HT1080 (cell line): ENCODE measurements at regions not wholly inside any gene's neighbourhood (a gene's known extent, or its start where the extent isn't known, plus 50 kb on each side); places are given as distances from the start of the nearest gene placed in this dataset.
"Not testable (repeated sequence)": the region's sequence is repeated elsewhere in the genome, so short reads cannot be mapped to it uniquely, and the experiment has no call there.

Source experiments
- DNase-seq: peaks from one replicate; pipeline ENCODE4 v3.0.0-alpha.2; 2015; ENCODE audit warnings: low read depth

DNA sequence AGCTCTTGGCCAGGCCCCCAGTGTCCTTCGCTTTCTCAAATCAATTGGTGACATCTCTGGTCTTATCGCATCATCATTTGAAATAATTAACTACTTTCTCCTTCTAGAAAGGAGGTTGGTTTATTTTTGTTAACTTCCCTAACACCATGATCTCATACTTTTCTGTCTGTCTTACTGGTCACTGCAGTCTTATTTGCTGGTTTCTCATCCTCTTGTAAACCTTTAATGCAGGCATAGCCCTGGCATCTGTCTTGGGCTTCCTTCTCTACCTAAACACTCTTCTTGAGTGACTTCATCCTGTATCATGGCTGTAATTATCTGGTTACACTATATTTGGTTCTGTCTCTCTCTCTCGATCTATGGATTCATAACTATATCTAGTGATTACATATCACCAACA is 152.8 kb downstream of the CYSLTR2 start:
- DNase-seq, result no peak

DNA sequence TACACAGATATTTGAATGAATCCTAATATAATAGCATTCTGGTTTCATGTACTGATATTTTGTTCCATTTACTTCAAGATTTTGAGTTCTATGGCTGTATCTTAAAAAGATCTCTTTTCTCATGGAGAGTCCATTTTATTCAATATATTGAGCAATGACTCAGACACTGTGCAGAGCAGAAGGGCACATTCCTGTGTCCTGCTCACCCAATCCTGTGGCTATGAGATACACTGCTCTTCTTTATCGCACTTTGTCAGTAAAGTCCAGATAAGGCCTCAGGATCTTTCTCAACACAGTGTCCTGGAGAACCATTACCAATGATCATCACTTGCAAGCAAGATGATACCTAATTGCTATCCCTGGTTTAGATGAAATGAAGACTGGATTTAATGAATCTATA is 155.0 kb downstream of the CYSLTR2 start:
- no peak for DNase-seq

GRCh38 chr13:48810013-48810412 is 156.3 kb downstream of the CYSLTR2 start:
- DNase-seq, result no peak

DNA sequence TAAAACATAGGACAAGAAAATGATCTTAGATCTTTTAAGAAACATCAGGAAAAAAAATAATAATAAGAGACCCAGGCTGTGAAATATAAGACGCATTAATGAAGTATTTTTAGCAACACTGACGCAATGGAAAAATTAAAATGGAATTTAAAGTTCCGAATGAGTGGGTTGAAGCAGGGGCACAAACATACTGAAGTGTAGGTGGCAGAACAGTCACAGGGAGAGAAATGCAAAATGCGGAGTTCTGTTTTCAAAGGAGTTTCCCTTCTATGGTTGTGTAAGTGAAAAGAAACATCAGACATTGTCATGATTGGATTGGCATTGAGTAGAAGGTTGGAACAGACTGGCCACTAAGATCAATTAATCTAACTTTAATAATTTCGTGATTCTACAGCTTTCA is 159.8 kb downstream of the CYSLTR2 start:
- no peak for DNase-seq

- DNase-seq, result no peak
Observed at GRCh38 chr13:48816700-48817099, 159.0 kb upstream of the FNDC3A start.

- DNase-seq, result no peak
Observed at GRCh38 chr13:48817166-48817802, 158.4 kb upstream of the FNDC3A start.

GRCh38 chr13:48818495-48819356 is 157.0 kb upstream of the FNDC3A start:
- peak; percentile 94 for DNase-seq

DNA sequence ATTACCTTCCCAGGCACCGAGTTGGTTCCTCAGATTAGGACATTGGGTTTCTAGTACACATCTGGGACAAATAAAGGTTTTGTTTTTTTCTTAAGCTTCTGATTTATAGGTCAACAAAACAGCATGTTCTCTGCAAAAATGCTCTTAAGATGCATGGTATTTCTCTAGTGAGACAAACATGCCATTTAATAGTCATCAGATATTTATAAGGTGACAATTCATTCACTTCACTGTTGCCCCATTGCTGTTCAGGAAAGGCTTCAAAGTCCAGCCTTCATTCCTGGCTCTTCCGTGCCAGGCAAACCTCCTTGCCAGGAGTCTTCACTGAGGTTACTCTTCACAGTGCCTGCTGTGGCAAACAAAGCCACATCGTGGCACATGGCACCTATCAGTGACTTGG is 156.3 kb upstream of the FNDC3A start:
- DNase-seq, result no peak

DNA sequence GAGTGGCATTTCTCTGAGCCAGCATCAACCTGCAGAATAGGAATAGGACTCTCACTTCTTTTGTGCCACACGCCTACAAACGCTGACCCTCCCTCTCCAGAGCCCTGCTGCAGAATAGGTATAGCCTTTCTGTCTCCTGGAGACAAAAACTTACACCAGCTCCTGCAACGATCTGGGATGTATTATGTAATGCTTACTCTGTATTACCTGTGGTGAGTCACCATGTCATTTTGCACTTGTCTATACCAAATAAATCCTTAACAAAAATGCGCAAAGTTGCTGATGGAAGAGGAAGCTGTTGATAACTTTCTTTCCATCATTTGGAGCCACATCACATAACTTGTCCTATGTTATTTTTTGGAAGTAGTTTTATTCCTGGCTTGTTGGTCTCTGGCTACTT is 155.8 kb upstream of the FNDC3A start:
- DNase-seq, result no peak

DNA sequence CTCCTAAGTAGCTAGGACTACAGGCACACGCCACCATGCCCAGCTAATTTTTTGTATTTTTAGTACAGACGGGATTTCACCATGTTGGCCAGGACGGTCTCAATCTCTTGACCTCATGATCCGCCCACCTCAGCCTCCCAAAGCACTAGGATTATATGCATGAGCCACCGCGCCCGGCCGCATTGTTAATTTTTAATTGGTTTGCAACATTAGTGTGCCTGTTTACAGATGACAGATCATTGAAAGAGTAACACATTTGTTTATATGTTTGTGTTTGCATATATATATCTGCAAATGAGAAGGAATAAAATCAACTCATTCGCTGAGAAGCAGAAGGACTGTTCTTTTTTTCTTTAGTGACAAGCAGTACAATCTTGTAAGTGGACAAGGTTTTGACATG is 152.2 kb upstream of the FNDC3A start:
- DNase-seq, result not testable (repeated sequence)

- DNase-seq, result no peak
Observed at GRCh38 chr13:48826039-48826438, 149.7 kb upstream of the FNDC3A start.

DNA sequence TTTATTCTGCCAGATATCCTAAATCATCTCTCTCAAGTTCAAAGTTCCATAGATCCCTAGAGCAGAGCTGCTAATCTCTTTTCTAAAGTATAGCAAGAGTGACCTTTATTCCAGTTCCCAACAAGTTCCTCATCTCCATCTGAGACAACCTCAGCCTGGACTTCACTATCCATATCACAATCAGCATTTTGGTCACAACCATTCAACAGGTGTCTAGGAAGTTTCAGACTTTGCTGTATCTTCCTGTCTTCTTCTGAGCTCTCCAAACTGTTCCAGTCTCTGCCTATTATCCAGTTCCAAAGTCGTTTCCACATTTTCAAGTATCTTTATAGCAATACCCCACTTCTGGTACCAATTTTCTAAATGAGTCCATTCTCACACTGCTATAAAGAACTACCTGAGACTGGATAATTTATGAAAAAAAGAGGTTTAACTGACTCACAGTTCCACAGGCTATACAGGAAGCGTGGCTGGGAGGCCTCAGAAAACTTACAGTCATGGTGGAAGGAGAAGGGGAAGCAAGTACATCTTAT is 148.7 kb upstream of the FNDC3A start:
- DNase-seq, result not testable (repeated sequence)

GRCh38 chr13:48827709-48828108 is 148.0 kb upstream of the FNDC3A start:
- no peak for DNase-seq

DNA sequence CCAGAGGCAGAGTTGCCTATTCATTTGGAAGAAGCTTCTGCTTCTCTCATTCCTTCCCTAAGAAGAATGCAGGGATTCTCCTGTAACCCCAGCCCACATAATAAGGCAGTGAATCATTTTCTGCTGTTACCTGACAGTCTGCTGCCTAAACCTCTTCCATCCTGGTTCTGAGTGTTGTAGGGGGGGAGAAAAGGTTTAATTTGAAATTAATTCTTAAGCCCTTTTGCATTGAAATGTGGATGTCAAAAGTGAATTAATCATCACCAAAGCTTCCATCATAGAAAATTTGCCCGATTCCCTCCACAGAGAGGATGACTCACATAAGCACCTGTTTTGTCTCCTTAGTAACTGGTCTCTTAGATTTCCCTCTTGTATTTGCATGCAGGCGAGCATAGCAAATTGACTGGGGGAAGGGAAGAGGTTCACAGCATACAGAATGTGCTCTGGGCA is 146.7 kb upstream of the FNDC3A start:
- DNase-seq, result peak; percentile 79

- no peak for DNase-seq
Observed at GRCh38 chr13:48829536-48829935, 146.2 kb upstream of the FNDC3A start.

DNA sequence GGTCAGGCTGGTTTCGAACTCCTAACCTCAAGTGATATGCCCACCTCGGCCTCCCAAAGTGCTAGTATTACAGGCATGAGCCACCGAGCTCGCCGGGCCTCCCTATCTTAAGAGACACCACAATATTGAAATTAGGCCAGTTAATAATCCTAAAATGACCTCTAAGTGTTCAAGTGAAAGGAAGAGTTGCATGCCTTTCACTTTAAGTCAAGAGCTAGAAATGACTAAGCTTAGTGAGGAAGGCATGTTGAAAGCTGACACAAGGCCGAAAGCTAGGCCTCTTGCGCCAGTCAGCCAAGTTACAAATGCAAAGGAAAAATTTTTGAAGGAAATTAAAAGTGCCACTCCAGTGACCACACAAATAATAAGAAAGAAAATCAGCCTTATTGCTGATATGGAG is 144.5 kb upstream of the FNDC3A start:
- no peak for DNase-seq

DNA sequence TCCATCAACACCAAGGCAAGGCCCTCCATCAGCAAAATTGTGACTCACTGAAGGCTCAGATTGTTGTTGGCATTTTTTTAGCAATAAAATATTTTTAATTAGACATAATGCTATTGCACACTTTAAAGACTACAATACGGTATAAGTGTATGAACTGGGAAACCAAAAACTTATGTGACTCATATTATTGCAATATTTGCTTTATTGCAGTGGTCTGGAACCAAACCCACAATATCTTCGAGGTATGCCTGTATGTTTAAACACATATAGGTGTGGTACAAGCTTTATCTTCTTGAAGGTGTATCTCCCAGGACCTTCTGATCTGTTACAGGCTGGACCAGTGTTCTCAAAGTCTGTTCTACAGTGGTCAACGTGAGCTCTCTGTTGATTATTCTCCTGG is 142.3 kb upstream of the FNDC3A start:
- DNase-seq, result no peak

GRCh38 chr13:48835326-48835725 is 140.4 kb upstream of the FNDC3A start:
- DNase-seq, result not testable (repeated sequence)

DNA sequence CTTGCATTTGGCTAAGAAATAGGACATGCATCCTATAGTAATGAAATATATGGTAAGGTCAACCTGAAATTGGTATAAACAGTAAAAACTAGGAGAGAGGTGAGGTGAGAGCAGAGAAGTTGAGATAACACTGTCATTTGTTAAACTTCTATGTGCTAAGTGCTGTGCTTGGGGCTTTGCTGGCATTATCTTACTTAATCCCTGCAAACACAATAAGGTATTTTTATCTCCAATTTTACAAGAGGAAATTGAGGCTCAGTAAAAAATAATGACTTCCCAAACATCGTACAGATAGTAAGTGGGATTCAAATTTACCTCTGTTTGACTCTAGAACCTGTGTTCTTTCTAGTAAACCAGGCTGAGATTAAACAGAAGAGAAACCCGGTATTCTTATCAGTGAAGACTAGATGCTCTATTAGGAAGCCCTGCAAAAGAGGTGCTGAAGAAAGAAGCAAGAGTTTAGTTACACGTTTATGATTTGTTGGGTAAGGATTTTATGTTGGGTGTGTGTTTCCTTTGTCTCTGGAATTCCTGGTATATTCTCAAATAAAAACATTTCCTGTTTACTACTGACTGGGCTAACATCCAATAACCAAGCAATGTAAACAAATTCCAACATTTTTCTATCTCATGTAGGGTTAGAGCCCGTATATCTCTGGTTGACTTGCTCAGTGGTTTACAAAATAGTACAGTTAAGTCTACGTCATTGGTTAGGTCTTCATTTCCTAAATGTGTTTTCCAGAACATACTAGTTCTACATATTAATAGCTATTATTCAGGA is 137.3 kb upstream of the FNDC3A start:
- DNase-seq, result no peak

DNA sequence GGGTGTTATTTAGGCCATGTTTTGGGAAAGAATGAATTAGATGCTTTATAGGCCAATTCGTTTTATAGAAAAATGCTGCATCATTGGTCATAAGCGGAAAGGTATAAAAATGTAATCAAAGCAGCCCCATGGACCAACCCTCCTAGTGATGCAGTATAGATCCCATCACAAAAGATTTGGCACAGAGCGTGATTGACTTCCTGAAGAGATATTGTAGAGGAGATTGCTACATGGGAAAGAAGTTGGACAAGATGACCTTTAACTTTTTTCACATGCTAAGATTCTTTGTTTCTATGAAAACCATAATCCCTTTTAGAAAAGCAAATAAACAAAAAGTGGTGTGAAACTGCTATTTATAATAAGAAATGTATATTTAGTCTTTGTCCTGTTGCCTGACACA is 136.5 kb upstream of the FNDC3A start:
- DNase-seq, result no peak

GRCh38 chr13:48840366-48840765 is 135.3 kb upstream of the FNDC3A start:
- no peak for DNase-seq

GRCh38 chr13:48842316-48842715 is 133.4 kb upstream of the FNDC3A start:
- no peak for DNase-seq
